Keratinocyte (primary cell): ENCODE measurements at regions not wholly inside any gene's neighbourhood (a gene's known extent, or its start where the extent isn't known, plus 50 kb on each side); places are given as distances from the start of the nearest gene placed in this dataset.

ENCODE experiments used
- DNase-seq: peaks from one replicate; pipeline ENCODE4 v3.0.0-alpha.2; 2011; ENCODE audit warnings: low read depth, missing footprints, low spot score
- FAIRE-seq: peaks from 2 replicates; lab custom pipeline; 2011; peaks lifted over from hg19 to GRCh38; lab: Jason Lieb, UNC
- H2AFZ ChIP-seq: 2 replicates; pipeline ENCODE4 v1.6.0; 2012; ENCODE audit warnings: low read length, control low read depth, inconsistent platforms; ENCODE audit not compliant: control insufficient read depth
- H3K27ac ChIP-seq: 2 replicates; pipeline ENCODE4 v1.5.1; 2011; ENCODE audit warnings: low read length; ENCODE audit not compliant: control insufficient read depth, insufficient read depth
- H3K27me3 ChIP-seq: 3 replicates; pipeline ENCODE4 v1.6.0; 2011; ENCODE audit warnings: low read length; ENCODE audit not compliant: control insufficient read depth, insufficient read depth; ENCODE audit errors: extremely low read depth
- H3K36me3 ChIP-seq, 2 experiments: 2 replicates in 1 of 2; 3 replicates in 1 of 2; pipeline ENCODE4 v1.5.1; 2011; ENCODE audit warnings: low read length in 2 of 2, mild to moderate bottlenecking in 1 of 2; ENCODE audit not compliant: control insufficient read depth in 2 of 2, insufficient read depth in 2 of 2; ENCODE audit errors: extremely low read depth in 1 of 2
- H3K4me1 ChIP-seq: 3 replicates; pipeline ENCODE4 v1.5.1; 2011; ENCODE audit warnings: low read length; ENCODE audit not compliant: control insufficient read depth, insufficient read depth; ENCODE audit errors: extremely low read depth
- H3K4me2 ChIP-seq: 3 replicates; pipeline ENCODE4 v1.6.0; 2011; ENCODE audit warnings: low read depth, low read length; ENCODE audit not compliant: control insufficient read depth, insufficient read depth; ENCODE audit errors: extremely low read depth
- H3K4me3 ChIP-seq, 3 experiments: fragments of 200-600 bp in 1 of 3; sonication (generic) in 1 of 3; 2 replicates in 2 of 3; 3 replicates in 1 of 3; pipeline ENCODE4 v1.5.1; 2011 to 2016; ENCODE audit warnings: low read length in 3 of 3, mild to moderate bottlenecking in 3 of 3, control low read depth in 2 of 3, inconsistent platforms in 1 of 3, low read depth in 1 of 3, mixed read lengths in 1 of 3, mixed run types in 1 of 3, moderate library complexity in 1 of 3; ENCODE audit not compliant: control insufficient read depth in 2 of 3, insufficient read depth in 2 of 3; ENCODE audit errors: extremely low read depth in 1 of 3
- H3K79me2 ChIP-seq: 2 replicates; pipeline ENCODE4 v1.6.0; 2012; ENCODE audit warnings: low read length; ENCODE audit not compliant: control insufficient read depth, insufficient read depth
- H3K9ac ChIP-seq: 3 replicates; pipeline ENCODE4 v1.6.0; 2011; ENCODE audit warnings: low read length; ENCODE audit not compliant: control insufficient read depth, insufficient read depth; ENCODE audit errors: extremely low read depth
- H3K9me1 ChIP-seq: 3 replicates; pipeline ENCODE4 v1.6.0; 2011; ENCODE audit warnings: low read length; ENCODE audit not compliant: control insufficient read depth, insufficient read depth; ENCODE audit errors: extremely low read depth
- H3K9me3 ChIP-seq: 2 replicates; pipeline ENCODE4 v1.5.1; 2012; ENCODE audit warnings: low read depth, low read length; ENCODE audit not compliant: control insufficient read depth
- H4K20me1 ChIP-seq: 3 replicates; pipeline ENCODE4 v1.6.0; 2011; ENCODE audit warnings: low read length; ENCODE audit not compliant: control insufficient read depth, insufficient read depth; ENCODE audit errors: extremely low read depth
- CTCF ChIP-seq, 3 experiments: IDR thresholded peaks in 1 of 3; conservative IDR thresholded peaks in 1 of 3; optimal IDR thresholded peaks in 1 of 3; 2 replicates in 2 of 3; 3 replicates in 1 of 3; pipeline versions ENCODE3 to v1.5.1; 2011; ENCODE audit warnings: low read length in 3 of 3, mild to moderate bottlenecking in 3 of 3, moderate library complexity in 2 of 3, control low read depth in 1 of 3, inconsistent platforms in 1 of 3; ENCODE audit not compliant: insufficient read depth in 2 of 3; ENCODE audit errors: extremely low read depth in 1 of 3
- EZH2 ChIP-seq: IDR thresholded peaks from one replicate; pipeline ENCODE4 v1.6.1; 2012; ENCODE audit warnings: inconsistent platforms, mild to moderate bottlenecking, low read length, moderate library complexity
- dilution Hi-C: fragments of 300-500 bp; cut with MboI; formaldehyde crosslinking; loops from one replicate; pipeline ENCODE4 v1.7.0; 2020; ENCODE audit warnings: low sequenced_read_pairs; ENCODE audit not compliant: extremely low pct_ligation_motif_present

- dilution Hi-C loops, result no loop called here
- Histone ChIP-seq H3K9ac (no peak overlapping the region), H3K27ac (peak overlapping the region; percentile 68), H3K4me1 (peaks cover 16% of the 10 kb centered on the region), H4K20me1 (no peaks in the 10 kb centered on the region), H3K27me3 (no peaks in the 10 kb centered on the region), H3K36me3 (no peaks in the 10 kb centered on the region), H3K79me2 (peaks cover 12% of the 10 kb centered on the region), H3K4me3 (no peak overlapping the region), H3K9me3 (peaks cover 2% of the 10 kb centered on the region), H2AFZ (no peak overlapping the region), H3K9me1 (no peaks in the 10 kb centered on the region), H3K4me2 (peak overlapping the region; percentile 29)
- TF ChIP-seq EZH2 (no peak), CTCF (optimal IDR thresholded peaks at IDR 0.05 in 1 of 3, IDR thresholded peaks at IDR 0.05 in 1 of 3, conservative IDR thresholded peaks at IDR 0.05 in 1 of 3; ENCODE audit: extremely low read depth in 1 of 3, insufficient read depth in 2 of 3, low read length in 3 of 3) (no peak)
- no peak for DNase-seq
- no peak for FAIRE-seq
Observed at GRCh38 chr3:98978068-98978811, 76.7 kb upstream of the DCBLD2 start.

GRCh38 chr3:98977520-98977919, 76.0 kb upstream of the DCBLD2 start:
- peak; percentile 98 for FAIRE-seq
- dilution Hi-C loops, result no loop called here
- H3K9me3 ChIP-seq, result peaks cover 2% of the 10 kb centered on the region
- no peaks in the 10 kb centered on the region for H3K27me3 ChIP-seq
- H3K9me1 ChIP-seq, result no peaks in the 10 kb centered on the region
- H2AFZ ChIP-seq, result peak overlapping the region; percentile 51
- no peaks in the 10 kb centered on the region for H3K36me3 ChIP-seq
- H3K27ac ChIP-seq, result peak overlapping the region; percentile 68
- no peak overlapping the region for H3K9ac ChIP-seq
- TF ChIP-seq EZH2, result no peak
- TF ChIP-seq CTCF (optimal IDR thresholded peaks at IDR 0.05 in 1 of 3, IDR thresholded peaks at IDR 0.05 in 1 of 3, conservative IDR thresholded peaks at IDR 0.05 in 1 of 3; ENCODE audit: extremely low read depth in 1 of 3, insufficient read depth in 2 of 3, low read length in 3 of 3), result no peak
- no peaks in the 10 kb centered on the region for H4K20me1 ChIP-seq
- H3K4me1 ChIP-seq, result peaks cover 21% of the 10 kb centered on the region
- peak overlapping the region in 1 of 3 experiments; percentile 16 for H3K4me3 ChIP-seq
- no peak for DNase-seq
- peaks cover 8% of the 10 kb centered on the region for H3K79me2 ChIP-seq
- H3K4me2 ChIP-seq, result peak overlapping the region; percentile 29
